ENCODE measurements at regions not wholly inside any gene's neighbourhood (a gene's known extent, or its start where the extent isn't known, plus 50 kb on each side); places are given as distances from the start of the nearest gene placed in this dataset.
"Not testable (repeated sequence)": the region's sequence is repeated elsewhere in the genome, so short reads cannot be mapped to it uniquely, and the experiment has no call there.

DNA sequence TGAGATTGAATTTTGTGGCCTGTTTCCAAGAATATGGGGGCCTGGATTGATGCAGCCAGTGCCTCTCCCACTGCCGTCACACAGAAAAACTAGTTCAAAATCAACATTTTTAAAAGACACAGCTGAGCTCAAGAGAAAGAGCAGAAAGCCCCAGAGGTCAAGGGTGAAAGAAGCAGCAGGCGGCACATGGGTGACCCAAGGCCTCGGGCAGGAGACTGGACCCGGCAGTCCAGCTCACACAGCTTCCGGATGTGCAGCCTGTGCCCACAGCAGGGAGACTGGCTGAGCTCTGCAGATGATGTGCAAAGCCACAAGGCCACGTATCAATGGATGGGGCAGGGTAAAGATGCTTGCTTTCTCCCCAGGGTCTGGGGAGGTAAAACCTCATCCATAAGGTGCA lies 50.4 kb upstream of the RNF32 start:
- ATAC-seq, result no peak

DNA sequence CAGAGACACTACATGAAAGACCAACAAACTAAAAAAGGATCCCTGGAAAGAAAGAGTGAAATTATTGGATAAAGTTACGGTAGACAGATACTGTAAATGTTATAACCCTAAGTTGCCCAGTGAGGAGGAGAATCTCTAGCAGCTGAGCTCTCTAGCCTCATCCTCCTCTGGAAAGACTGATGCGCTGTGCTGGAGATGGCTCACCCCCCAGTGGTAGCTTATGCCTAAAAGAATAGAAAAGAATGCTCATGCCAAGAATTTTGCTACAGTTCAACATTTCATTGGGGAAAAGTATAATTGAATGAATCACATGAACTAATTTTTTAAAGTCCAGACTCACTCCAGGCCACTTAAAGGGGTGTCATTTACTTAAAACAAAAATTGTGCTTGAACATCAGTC lies 50.8 kb upstream of the RNF32 start:
- ATAC-seq, result no peak

GRCh38 chr7:156585926-156586325 lies 54.6 kb upstream of the RNF32 start:
- no peak for ATAC-seq

DNA sequence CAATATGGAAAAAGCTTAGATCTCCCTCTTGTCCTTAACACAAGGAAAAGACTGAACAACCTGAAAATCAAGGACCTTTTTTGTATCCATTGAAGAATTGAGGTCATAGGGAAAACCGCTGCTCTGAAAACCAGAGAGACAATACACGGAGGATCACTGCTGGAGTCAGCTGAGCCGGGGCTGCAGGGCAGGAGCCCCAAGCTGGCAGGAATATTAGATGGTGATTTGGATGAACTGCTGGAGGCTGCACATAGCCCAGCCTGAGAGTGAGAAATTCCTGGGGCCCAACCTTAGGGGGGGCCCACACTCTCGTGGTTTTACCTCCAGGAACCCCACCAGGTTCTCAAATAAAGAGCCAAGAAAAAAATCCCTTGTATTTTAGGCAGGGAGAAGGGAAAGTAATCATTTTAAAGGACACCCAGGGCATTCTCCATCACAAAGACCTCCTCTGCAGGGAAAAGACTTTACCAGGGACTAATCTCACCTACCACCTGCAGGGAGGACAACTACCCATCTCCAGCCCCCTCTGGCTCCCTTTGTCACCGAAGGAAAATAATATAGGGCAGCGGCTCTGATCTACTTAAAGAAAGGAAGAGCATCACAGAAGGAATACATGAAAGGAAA lies 55.4 kb upstream of the RNF32 start:
- ATAC-seq, result no peak

- ATAC-seq, result no peak
These were observed 57.9 kb upstream of the RNF32 start for GRCh38 chr7:156582591-156583123.

DNA sequence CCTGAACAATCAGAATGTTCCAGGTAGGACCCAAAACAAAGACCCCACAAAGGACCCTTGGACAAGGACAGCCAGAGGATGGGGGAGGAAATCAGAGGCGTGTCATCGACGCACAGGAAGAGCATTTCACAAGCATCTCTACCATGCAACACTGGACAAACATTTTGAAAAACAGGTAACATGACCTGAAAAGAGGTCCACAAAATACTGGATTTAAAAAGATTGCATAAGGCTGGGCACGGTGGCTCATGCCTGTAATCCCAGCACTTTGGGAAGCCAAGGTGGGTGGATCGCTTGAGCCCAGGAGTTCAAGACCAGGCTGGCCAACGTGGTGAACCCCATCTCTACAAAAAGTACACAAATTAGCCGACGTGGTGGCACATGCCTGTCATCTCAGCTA lies 60.5 kb upstream of the RNF32 start:
- ATAC-seq, result no peak

DNA sequence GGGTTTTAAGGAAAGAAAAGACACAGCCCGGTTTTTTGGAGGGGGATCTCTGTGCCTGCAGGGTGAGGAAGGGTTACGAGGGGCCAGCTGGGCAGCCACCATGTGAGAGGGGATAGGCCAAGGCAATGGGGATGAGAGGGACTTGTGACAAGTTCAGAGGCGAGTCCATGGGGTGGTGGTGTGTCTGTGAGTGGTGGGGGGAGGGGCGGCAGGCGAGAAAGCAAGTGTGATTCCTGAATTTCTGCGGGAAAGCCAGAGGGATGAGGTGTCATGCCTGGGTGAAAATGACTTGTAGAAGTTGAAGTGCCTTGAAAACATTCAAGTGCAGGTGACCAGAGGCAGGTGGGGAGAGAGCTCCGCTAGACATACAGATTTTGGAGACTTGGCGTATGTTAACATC lies 61.0 kb upstream of the RNF32 start:
- no peak for ATAC-seq

- ATAC-seq, result no peak
These were observed 61.6 kb upstream of the RNF32 start for GRCh38 chr7:156578978-156579430.

GRCh38 chr7:156578578-156578940 lies 62.0 kb upstream of the RNF32 start:
- no peak for ATAC-seq

DNA sequence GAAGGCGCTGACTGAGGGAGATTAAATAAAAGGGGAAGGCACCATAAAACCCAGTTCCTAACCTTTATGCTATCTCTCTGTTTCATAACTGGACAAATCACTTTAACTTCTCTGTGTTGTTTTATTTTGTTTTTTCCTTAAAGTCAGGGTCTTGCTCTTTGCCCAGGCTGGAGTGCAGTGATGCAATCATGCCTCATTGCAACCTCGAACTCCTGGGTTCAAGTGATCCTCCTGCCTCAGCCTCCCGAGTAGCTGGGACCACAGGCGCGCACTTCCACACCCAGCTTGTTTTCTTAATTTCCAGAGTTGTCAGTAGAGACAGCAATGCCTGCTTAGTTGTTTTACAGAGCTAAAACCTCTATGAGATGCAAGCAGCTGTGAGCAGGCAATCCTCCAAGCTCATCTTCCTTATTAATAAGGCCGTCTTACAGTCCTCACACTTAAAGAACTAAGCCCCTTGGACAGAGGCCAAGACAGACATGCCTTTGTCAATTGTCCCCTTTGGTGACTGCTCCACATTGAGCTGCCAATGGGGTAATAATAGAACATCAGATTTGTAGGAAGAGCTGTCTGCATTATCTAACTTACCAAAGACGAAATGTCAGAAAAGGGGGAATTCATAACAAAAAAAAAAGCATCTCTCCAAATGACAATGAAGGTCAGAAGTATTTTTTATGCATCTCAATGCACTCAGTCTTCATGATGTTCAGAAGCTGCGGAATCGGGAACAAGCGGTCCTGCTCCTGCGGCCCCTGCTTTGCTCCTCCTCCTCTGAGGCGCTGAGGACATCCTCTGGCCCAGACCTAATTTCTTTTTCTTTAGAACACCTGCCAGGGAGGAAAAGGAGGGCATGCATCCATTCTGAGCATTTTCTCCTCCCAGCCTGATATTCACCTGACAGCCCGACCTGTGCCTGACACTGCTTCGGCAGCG lies 62.7 kb upstream of the RNF32 start:
- ATAC-seq, result no peak

DNA sequence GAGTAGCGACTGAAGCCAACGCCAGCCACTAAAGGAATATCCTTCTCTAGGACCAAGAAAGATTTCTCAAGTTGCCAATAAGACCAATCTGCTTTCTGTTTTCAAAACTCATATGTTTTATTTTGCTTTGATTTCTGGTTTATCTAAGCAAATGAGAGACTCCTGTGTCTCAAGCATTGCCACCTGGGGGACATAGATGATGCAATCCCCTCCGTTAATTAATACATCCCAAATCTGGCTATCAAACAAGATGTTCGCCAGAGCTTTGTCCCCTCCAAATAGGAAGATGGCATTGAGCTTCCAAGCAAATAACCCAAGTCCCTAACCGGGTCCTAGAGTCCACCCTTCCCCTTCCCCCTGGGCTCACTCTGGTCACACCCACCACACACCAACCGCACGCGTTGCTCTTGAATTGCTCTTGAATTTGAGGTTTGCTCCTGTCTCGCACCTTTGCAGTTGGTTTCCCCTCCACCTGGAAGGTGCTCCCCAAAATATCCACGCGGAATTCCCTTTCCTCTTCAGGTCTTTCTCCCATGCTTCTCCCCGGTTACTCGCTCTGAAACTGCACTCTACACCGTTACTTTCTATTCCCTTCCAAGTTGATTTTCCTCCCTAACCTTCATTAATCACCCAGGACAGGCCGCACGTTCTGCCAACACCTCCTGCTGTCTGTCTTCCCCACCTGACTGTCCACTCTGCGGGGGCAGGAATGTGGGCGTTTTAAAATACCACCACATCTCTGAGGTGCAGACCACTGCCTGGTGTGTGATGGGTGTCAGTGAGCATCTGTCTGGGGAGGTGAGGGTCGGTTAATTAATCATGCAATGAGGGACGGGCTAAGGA lies 64.1 kb upstream of the RNF32 start:
- ATAC-seq, result no peak

DNA sequence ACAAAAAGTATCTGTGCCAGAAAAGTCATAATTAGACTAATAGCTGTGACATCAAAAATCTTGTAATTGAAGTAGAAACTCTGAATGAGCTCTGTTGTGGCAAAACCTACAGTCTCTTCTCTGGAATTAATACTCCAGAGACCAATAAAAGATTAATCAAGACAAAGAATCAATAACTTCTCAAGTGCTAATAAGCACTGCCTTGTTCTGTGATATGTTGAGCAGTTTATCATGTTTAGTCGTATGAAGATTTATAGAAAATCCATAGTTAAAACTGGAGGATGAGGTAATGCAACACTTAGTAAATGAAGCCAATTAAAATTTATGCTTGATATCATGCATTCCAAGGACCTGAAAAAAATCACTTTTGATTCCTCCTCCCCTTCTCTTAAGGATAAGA lies 72.3 kb upstream of the RNF32 start:
- no peak for ATAC-seq

- ATAC-seq, result no peak
These were observed 73.6 kb upstream of the RNF32 start for GRCh38 chr7:156566812-156567549.

GRCh38 chr7:156565002-156565401 lies 75.6 kb upstream of the RNF32 start:
- ATAC-seq, result not testable (repeated sequence)

DNA sequence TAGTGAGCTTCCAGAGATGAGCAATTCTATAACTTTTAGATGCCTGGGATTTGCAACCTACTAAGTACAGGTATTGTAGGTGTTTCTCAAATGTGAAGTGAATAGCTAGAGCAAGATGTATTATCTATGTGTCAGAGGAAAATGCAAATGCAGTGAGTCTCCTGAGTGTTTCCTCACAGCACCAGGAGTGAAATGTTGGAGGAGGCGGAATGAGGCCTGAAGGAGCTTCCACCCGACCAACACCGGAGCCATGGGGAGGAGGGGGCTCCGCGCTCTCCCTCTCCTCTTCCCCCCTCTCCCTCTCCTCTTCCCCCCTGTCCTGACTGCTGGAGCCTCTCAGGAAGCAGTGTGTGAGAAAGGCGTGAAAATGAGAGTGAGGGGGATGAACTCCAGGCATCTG lies 79.9 kb upstream of the RNF32 start:
- no peak for ATAC-seq

DNA sequence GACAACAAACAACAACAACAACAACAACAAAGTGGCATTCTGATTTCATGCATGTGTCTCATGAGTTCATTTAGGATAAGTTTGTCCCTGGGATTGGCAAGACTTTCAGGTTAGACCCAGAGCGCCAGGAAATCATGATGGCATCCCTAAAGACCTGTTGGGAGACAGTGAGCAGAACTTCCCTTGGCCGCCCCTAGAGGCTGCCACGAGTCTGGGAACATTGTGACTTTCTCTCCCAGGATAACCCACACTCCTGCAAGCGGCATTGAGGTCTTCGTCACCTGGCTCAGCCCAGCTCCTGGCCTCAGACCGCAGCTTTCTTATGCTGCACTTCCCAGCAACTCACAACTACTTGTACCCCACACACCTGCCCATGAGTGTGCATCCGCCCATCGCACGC lies 80.5 kb upstream of the RNF32 start:
- ATAC-seq, result no peak

- no peak for ATAC-seq
These were observed 81.6 kb upstream of the RNF32 start for GRCh38 chr7:156559001-156559400.

DNA sequence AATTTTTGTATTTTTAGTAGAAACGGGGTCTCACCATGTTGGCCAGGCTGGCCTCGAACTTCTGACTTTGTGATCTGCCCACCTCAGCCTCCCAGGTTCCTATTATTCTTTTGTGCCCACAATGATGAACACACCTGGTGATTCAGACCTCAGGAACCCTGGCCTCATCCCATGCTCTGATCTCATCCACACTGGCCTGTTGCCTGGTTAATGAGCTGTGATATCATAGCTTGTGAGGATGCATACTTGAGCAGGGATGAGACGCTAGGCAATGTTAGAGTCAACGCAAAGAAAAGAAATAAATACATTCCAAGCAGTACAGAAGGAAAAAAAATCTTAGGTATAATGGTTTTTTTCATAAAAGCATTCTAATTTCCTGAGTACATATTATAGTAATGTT lies 82.4 kb upstream of the RNF32 start:
- peak; percentile 78 for ATAC-seq

- ATAC-seq, result no peak
These were observed 84.5 kb upstream of the RNF32 start for GRCh38 chr7:156556083-156556482.

GRCh38 chr7:156554488-156554887 lies 86.1 kb upstream of the RNF32 start:
- ATAC-seq, result no peak

DNA sequence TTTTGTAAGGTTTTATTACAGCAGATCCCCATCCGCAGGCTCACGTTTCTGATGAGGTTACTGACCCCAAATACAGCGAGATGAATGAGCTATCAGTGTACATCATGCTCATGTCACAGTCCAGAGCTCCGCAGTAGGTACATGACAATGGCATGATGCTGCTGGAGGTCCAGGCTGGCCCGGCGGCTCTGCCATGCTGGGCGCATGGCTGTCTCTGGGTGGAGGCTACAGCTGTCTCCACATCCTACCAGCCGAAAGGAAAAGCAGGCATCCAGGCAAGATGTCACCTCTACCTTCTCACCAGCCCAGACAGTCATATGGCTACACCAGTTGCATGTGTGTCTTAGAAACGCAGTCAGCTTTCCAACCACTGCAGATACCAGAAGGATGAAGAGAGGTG lies 90.9 kb upstream of the RNF32 start:
- ATAC-seq, result no peak

DNA sequence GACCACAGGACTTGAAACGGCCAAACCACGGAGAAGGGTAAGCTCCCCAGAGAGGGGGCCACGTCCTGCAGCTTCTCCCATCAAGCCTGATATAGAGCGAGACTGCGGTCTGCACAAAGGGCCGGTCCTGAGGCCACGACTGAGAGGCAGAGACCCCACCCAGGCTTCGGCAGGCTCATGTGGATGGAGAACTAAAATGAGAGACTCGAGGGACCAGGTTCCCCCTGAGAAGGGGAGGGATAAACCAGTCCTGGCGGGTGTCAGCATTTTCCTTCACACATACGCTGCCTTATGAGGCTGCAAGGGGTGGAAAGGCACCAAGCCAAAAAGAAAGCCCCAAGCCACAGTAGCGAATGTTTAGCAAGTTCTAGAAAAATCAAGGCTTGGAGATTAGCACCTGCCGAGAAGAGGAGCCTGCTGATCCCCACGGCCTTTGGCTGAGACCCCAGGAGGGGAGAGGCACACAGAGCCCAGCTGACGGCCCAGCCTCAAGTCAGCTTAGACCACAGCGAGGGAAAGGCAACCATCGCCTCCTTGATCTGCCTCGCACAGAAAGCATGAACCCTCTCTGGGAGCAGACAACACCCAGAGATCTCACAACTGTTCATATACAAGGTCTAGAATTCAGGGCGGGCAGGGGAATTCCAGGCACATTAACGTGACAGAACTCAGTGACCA lies 92.6 kb upstream of the RNF32 start:
- no peak for ATAC-seq

All from esophagus mucosa (tissue), 1 donor.